ENCODE measurements at regions not wholly inside any gene's neighbourhood (a gene's known extent, or its start where the extent isn't known, plus 50 kb on each side); places are given as distances from the start of the nearest gene placed in this dataset.

- H2AFZ ChIP-seq (ENCODE audit: low read length), result no peak overlapping the region
- DNase-seq (ENCODE audit: insufficient read length, low spot score, missing footprints), result no peak
- H4K20me1 ChIP-seq (ENCODE audit: insufficient read depth, low read length), result no peaks in the 10 kb centered on the region
- no peaks in the 10 kb centered on the region for H3K79me2 ChIP-seq (ENCODE audit: insufficient read depth, low read length)
- H3K27ac ChIP-seq (ENCODE audit: low read depth, low read length), result no peak overlapping the region
- H3K27me3 ChIP-seq (ENCODE audit: insufficient read depth, low read length), result no peaks in the 10 kb centered on the region
- no peak overlapping the region for H3K4me2 ChIP-seq (ENCODE audit: insufficient read depth, low read length)
- H3K4me1 ChIP-seq (ENCODE audit: insufficient read depth, low read length), result no peaks in the 10 kb centered on the region
- TF ChIP-seq CTCF (IDR thresholded peaks at IDR 0.05; ENCODE audit: extremely low read depth, low read depth, low read length), result no peak
- H3K9me3 ChIP-seq (ENCODE audit: low read depth, low read length), result no peaks in the 10 kb centered on the region
- no peaks in the 10 kb centered on the region for H3K36me3 ChIP-seq (ENCODE audit: insufficient read depth, low read length)
- H3K4me3 ChIP-seq (ENCODE audit: insufficient read depth, low read length), result no peak overlapping the region
These were observed 88.4 kb upstream of the WWC1 start for GRCh38 chr5:168202996-168203395.

GRCh38 chr5:168204165-168204564 lies 87.3 kb upstream of the WWC1 start:
- no peak for TF ChIP-seq CTCF (IDR thresholded peaks at IDR 0.05; ENCODE audit: extremely low read depth, low read depth, low read length)
- Histone ChIP-seq H3K4me1 (ENCODE audit: insufficient read depth, low read length) (no peaks in the 10 kb centered on the region), H3K79me2 (ENCODE audit: insufficient read depth, low read length) (no peaks in the 10 kb centered on the region), H3K4me3 (ENCODE audit: insufficient read depth, low read length) (no peak overlapping the region), H3K27ac (ENCODE audit: low read depth, low read length) (no peak overlapping the region), H3K27me3 (ENCODE audit: insufficient read depth, low read length) (no peaks in the 10 kb centered on the region), H2AFZ (ENCODE audit: low read length) (no peak overlapping the region), H3K36me3 (ENCODE audit: insufficient read depth, low read length) (no peaks in the 10 kb centered on the region), H4K20me1 (ENCODE audit: insufficient read depth, low read length) (no peaks in the 10 kb centered on the region), H3K4me2 (ENCODE audit: insufficient read depth, low read length) (no peak overlapping the region), H3K9me3 (ENCODE audit: low read depth, low read length) (no peaks in the 10 kb centered on the region)
- DNase-seq (ENCODE audit: insufficient read length, low spot score, missing footprints), result no peak

GRCh38 chr5:168207450-168208029 lies 83.9 kb upstream of the WWC1 start:
- Histone ChIP-seq H4K20me1 (ENCODE audit: insufficient read depth, low read length) (no peaks in the 10 kb centered on the region), H3K4me1 (ENCODE audit: insufficient read depth, low read length) (no peaks in the 10 kb centered on the region), H3K27ac (ENCODE audit: low read depth, low read length) (no peak overlapping the region), H2AFZ (ENCODE audit: low read length) (no peak overlapping the region), H3K36me3 (ENCODE audit: insufficient read depth, low read length) (no peaks in the 10 kb centered on the region), H3K27me3 (ENCODE audit: insufficient read depth, low read length) (no peaks in the 10 kb centered on the region), H3K9me3 (ENCODE audit: low read depth, low read length) (no peaks in the 10 kb centered on the region), H3K4me2 (ENCODE audit: insufficient read depth, low read length) (no peak overlapping the region), H3K79me2 (ENCODE audit: insufficient read depth, low read length) (no peaks in the 10 kb centered on the region), H3K4me3 (ENCODE audit: insufficient read depth, low read length) (no peak overlapping the region)
- no peak for TF ChIP-seq CTCF (IDR thresholded peaks at IDR 0.05; ENCODE audit: extremely low read depth, low read depth, low read length)
- no peak for DNase-seq (ENCODE audit: insufficient read length, low spot score, missing footprints)

- Histone ChIP-seq H3K4me1 (ENCODE audit: insufficient read depth, low read length) (no peaks in the 10 kb centered on the region), H3K4me3 (ENCODE audit: insufficient read depth, low read length) (no peak overlapping the region), H3K9me3 (ENCODE audit: low read depth, low read length) (no peaks in the 10 kb centered on the region), H4K20me1 (ENCODE audit: insufficient read depth, low read length) (no peaks in the 10 kb centered on the region), H3K79me2 (ENCODE audit: insufficient read depth, low read length) (no peaks in the 10 kb centered on the region), H3K27ac (ENCODE audit: low read depth, low read length) (no peak overlapping the region), H2AFZ (ENCODE audit: low read length) (no peak overlapping the region), H3K27me3 (ENCODE audit: insufficient read depth, low read length) (no peaks in the 10 kb centered on the region), H3K4me2 (ENCODE audit: insufficient read depth, low read length) (no peak overlapping the region), H3K36me3 (ENCODE audit: insufficient read depth, low read length) (no peaks in the 10 kb centered on the region)
- no peak for DNase-seq (ENCODE audit: insufficient read length, low spot score, missing footprints)
- no peak for TF ChIP-seq CTCF (IDR thresholded peaks at IDR 0.05; ENCODE audit: extremely low read depth, low read depth, low read length)
These were observed 82.0 kb upstream of the WWC1 start for GRCh38 chr5:168209244-168209995.
